ENCODE measurements at regions not wholly inside any gene's neighbourhood (a gene's known extent, or its start where the extent isn't known, plus 50 kb on each side); places are given as distances from the start of the nearest gene placed in this dataset.

DNA sequence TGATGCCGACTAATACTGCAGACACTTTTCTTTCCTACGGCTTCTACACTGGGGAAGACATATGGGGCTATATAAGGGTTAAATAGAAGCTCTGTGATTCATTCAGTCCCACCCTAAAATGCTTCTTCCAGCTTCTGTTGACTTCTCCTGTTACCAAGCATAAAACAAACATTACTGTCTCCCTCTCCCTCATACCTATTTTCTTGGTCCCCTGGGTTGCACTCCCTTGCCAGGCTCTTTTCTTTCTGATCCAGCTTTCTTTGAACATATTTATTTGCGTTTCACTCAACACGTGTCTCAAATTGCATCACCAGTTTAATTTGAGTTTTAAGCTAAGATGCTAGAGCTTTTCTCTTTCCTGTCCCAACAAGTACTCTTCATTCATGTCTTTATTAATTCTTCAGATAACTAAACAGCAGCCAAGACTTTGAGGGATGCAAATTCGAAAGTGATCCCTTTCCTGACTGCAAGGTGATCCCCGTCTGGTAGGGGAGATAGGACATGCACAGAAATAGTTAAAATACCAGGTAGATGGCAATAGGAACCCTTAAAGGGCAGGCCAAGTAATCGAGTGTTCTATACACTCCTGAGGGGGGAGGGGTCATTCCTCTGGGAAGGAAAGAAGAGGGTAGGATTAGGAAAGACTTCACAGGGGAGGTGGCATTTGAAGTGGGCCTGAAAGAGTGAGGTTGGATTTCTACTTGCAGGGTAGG is 198.6 kb upstream of the BCL6 start:
- TF ChIP-seq, protein P1, sequence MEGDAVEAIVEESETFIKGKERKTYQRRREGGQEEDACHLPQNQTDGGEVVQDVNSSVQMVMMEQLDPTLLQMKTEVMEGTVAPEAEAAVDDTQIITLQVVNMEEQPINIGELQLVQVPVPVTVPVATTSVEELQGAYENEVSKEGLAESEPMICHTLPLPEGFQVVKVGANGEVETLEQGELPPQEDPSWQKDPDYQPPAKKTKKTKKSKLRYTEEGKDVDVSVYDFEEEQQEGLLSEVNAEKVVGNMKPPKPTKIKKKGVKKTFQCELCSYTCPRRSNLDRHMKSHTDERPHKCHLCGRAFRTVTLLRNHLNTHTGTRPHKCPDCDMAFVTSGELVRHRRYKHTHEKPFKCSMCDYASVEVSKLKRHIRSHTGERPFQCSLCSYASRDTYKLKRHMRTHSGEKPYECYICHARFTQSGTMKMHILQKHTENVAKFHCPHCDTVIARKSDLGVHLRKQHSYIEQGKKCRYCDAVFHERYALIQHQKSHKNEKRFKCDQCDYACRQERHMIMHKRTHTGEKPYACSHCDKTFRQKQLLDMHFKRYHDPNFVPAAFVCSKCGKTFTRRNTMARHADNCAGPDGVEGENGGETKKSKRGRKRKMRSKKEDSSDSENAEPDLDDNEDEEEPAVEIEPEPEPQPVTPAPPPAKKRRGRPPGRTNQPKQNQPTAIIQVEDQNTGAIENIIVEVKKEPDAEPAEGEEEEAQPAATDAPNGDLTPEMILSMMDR (IDR thresholded peaks at IDR 0.05) = no peak
- TF ChIP-seq POLR2A (IDR thresholded peaks at IDR 0.05) = no peak

All from lower leg skin (tissue), 3 donors.